H1 (cell line): ENCODE measurements at regions not wholly inside any gene's neighbourhood (a gene's known extent, or its start where the extent isn't known, plus 50 kb on each side); places are given as distances from the start of the nearest gene placed in this dataset.

Experiments
- CTCF ChIA-PET: fragments of 300-600 bp; sonication (Branson Sonifier 250); formaldehyde crosslinking; loops from one replicate; lab custom pipeline; 2021; ENCODE audit not compliant: partially characterized antibody; lab: Charles Lee
- POLR2A ChIA-PET: fragments of 300-600 bp; sonication (Branson Sonifier 250); formaldehyde crosslinking; loops from one replicate; lab custom pipeline; 2021; ENCODE audit warnings: inconsistent platforms; ENCODE audit not compliant: partially characterized antibody; lab: Charles Lee
- DNase-seq, 2 experiments: peaks; one replicate each; pipeline versions ENCODE4 v3.0.0 to v3.0.0-alpha.2; 2010 to 2022; ENCODE audit warnings: low spot score in 2 of 2, low read depth in 1 of 2, mixed read lengths in 1 of 2
- FAIRE-seq: peaks from 2 replicates; lab custom pipeline; 2011; peaks lifted over from hg19 to GRCh38; lab: Jason Lieb, UNC
- H2AFZ ChIP-seq: 2 replicates; pipeline ENCODE4 v1.8.1; 2012; ENCODE audit warnings: low read length, inconsistent platforms
- H2AK5ac ChIP-seq: 2 replicates; pipeline ENCODE4 v1.6.1; 2013; ENCODE audit warnings: low read depth, low read length
- H2BK120ac ChIP-seq: replicated peaks from 2 replicates; pipeline ENCODE3; 2013; ENCODE audit warnings: low read depth, low read length, inconsistent platforms
- H2BK12ac ChIP-seq: 2 replicates; pipeline ENCODE4 v1.6.1; 2013; ENCODE audit warnings: low read depth, low read length
- H2BK15ac ChIP-seq: 2 replicates; pipeline ENCODE4 v1.6.1; 2013; ENCODE audit warnings: low read length
- H2BK20ac ChIP-seq: 2 replicates; pipeline ENCODE4 v1.6.1; 2013; ENCODE audit warnings: low read length
- H2BK5ac ChIP-seq: 2 replicates; pipeline ENCODE4 v1.6.1; 2013; ENCODE audit warnings: low read depth, low read length
- H3K14ac ChIP-seq: 2 replicates; pipeline ENCODE4 v1.6.1; 2013; ENCODE audit warnings: inconsistent platforms; ENCODE audit not compliant: insufficient read length
- H3K18ac ChIP-seq: 2 replicates; pipeline ENCODE4 v1.6.1; 2013; ENCODE audit warnings: low read length; ENCODE audit errors: extremely low read depth
- H3K23ac ChIP-seq: 2 replicates; pipeline ENCODE4 v1.6.1; 2013; ENCODE audit warnings: inconsistent platforms; ENCODE audit not compliant: insufficient read length
- H3K23me2 ChIP-seq: 2 replicates; pipeline ENCODE4 v1.6.1; 2013; ENCODE audit warnings: low read depth, low read length
- H3K27ac ChIP-seq: 2 replicates; pipeline ENCODE4 v1.6.1; 2011; ENCODE audit warnings: low read depth, low read length, inconsistent platforms
- H3K27me3 ChIP-seq, 4 experiments: replicated peaks in 1 of 4; 1 replicate in 1 of 4; 2 replicates in 3 of 4; pipeline versions ENCODE4 v1.6.1 to v1.8.1; 2011 to 2013; ENCODE audit warnings: low read length in 3 of 4, mild to moderate bottlenecking in 3 of 4, inconsistent platforms in 2 of 4, mixed read lengths in 2 of 4, moderate library complexity in 1 of 4; ENCODE audit not compliant: control insufficient read depth in 3 of 4, insufficient read depth in 3 of 4; ENCODE audit errors: extremely low read depth in 1 of 4
- H3K36me3 ChIP-seq, 4 experiments: 2 replicates each; pipeline versions ENCODE4 v1.6.1 to v1.8.1; 2011 to 2013; ENCODE audit warnings: mild to moderate bottlenecking in 4 of 4, low read length in 3 of 4, moderate library complexity in 2 of 4, control low read depth in 1 of 4, inconsistent platforms in 1 of 4; ENCODE audit not compliant: insufficient read depth in 4 of 4, control insufficient read depth in 2 of 4
- H3K4ac ChIP-seq: replicated peaks from 2 replicates; pipeline ENCODE3; 2013; ENCODE audit warnings: low read length, low read depth, mixed read lengths, inconsistent platforms; ENCODE audit not compliant: insufficient read length
- H3K4me1 ChIP-seq, 4 experiments: replicated peaks in 1 of 4; 1 replicate in 1 of 4; 2 replicates in 3 of 4; pipeline versions ENCODE4 v1.6.1 to v1.8.1; 2011 to 2013; ENCODE audit warnings: low read length in 3 of 4, inconsistent platforms in 2 of 4, mixed read lengths in 1 of 4; ENCODE audit not compliant: insufficient read depth in 4 of 4, control insufficient read depth in 3 of 4
- H3K4me2 ChIP-seq, 2 experiments: 2 replicates each; pipeline versions ENCODE4 v1.6.1 to v1.8.1; 2011 to 2013; ENCODE audit warnings: low read depth in 2 of 2, low read length in 2 of 2, control low read depth in 1 of 2, inconsistent platforms in 1 of 2, mild to moderate bottlenecking in 1 of 2; ENCODE audit not compliant: insufficient read depth in 1 of 2
- H3K4me3 ChIP-seq, 4 experiments: fragments of 200-600, 300-600 bp in 1 of 4; sonication (generic), shearing (Covaris generic), sonication (Bioruptor Twin) in 1 of 4; 2 replicates each; pipeline versions ENCODE4 v1.5.1 to v1.8.1; 2011 to 2016; ENCODE audit warnings: low read length in 4 of 4, low read depth in 3 of 4, control low read depth in 2 of 4, inconsistent platforms in 2 of 4, mild to moderate bottlenecking in 2 of 4, mixed read lengths in 1 of 4, moderate library complexity in 1 of 4; ENCODE audit not compliant: insufficient read depth in 2 of 4; ENCODE audit errors: extremely low read depth in 1 of 4
- H3K56ac ChIP-seq: replicated peaks from 2 replicates; pipeline ENCODE3; 2013; ENCODE audit warnings: low read depth, mild to moderate bottlenecking, mixed read lengths, low read length, inconsistent platforms; ENCODE audit not compliant: insufficient read length
- H3K79me1 ChIP-seq: 2 replicates; pipeline ENCODE4 v1.6.1; 2013; ENCODE audit warnings: low read depth, low read length, control low read depth
- H3K79me2 ChIP-seq, 2 experiments: 2 replicates each; pipeline versions ENCODE4 v1.6.1 to v1.8.1; 2012 to 2013; ENCODE audit warnings: low read length in 2 of 2, mild to moderate bottlenecking in 2 of 2, inconsistent platforms in 1 of 2; ENCODE audit not compliant: insufficient read depth in 2 of 2, control insufficient read depth in 1 of 2
- H3K9ac ChIP-seq, 4 experiments: replicated peaks in 1 of 4; 1 replicate in 1 of 4; 2 replicates in 3 of 4; pipeline versions ENCODE4 v1.6.1 to v1.8.1; 2011 to 2013; ENCODE audit warnings: low read depth in 3 of 4, low read length in 3 of 4, control low read depth in 2 of 4, mild to moderate bottlenecking in 2 of 4, moderate library complexity in 2 of 4, inconsistent platforms in 1 of 4; ENCODE audit errors: extremely low read depth in 1 of 4
- H3K9me3 ChIP-seq, 2 experiments: 2 replicates each; pipeline versions ENCODE4 v1.6.1 to v1.8.1; 2012 to 2013; ENCODE audit warnings: mild to moderate bottlenecking in 2 of 2, moderate library complexity in 2 of 2, control low read depth in 1 of 2, inconsistent platforms in 1 of 2, low read depth in 1 of 2, low read length in 1 of 2, mixed read lengths in 1 of 2; ENCODE audit not compliant: insufficient read depth in 2 of 2
- H4K20me1 ChIP-seq, 2 experiments: replicated peaks in 1 of 2; 2 replicates each; pipeline versions ENCODE3 to v1.8.1; 2011 to 2013; ENCODE audit warnings: inconsistent platforms in 2 of 2, low read length in 2 of 2, mild to moderate bottlenecking in 1 of 2; ENCODE audit not compliant: insufficient read depth in 2 of 2, control insufficient read depth in 1 of 2
- H4K5ac ChIP-seq: 2 replicates; pipeline ENCODE4 v1.6.1; 2013; ENCODE audit warnings: low read length, low read depth, mixed read lengths, inconsistent platforms; ENCODE audit not compliant: insufficient read length
- H4K8ac ChIP-seq: 2 replicates; pipeline ENCODE4 v1.8.0; 2013; ENCODE audit warnings: mild to moderate bottlenecking, moderate library complexity, low read length, inconsistent platforms; ENCODE audit not compliant: insufficient read depth; ENCODE audit errors: extremely low read depth
- H4K91ac ChIP-seq: replicated peaks from 2 replicates; pipeline ENCODE3; 2013; ENCODE audit warnings: low read length, mixed read lengths, inconsistent platforms; ENCODE audit not compliant: insufficient read length
- ATF2 ChIP-seq: IDR thresholded peaks from 2 replicates; pipeline ENCODE4 v1.6.1; 2012; ENCODE audit warnings: low read length, inconsistent platforms
- E2F6 ChIP-seq: IDR thresholded peaks from 2 replicates; pipeline ENCODE4 v1.6.1; 2012; ENCODE audit warnings: inconsistent platforms
- EP300 ChIP-seq, 2 experiments: IDR thresholded peaks; 1 replicate in 1 of 2; 2 replicates in 1 of 2; pipeline ENCODE4 v1.6.1; 2011 to 2012; ENCODE audit warnings: low read depth in 2 of 2, low read length in 2 of 2, mild to moderate bottlenecking in 2 of 2, borderline replicate concordance in 1 of 2, inconsistent platforms in 1 of 2, moderate library complexity in 1 of 2
- GTF2F1 ChIP-seq: IDR thresholded peaks from 2 replicates; pipeline ENCODE4 v1.6.1; 2012; ENCODE audit warnings: low read depth, low read length, improper control_type of control experiment, borderline replicate concordance
- KDM4A ChIP-seq: IDR thresholded peaks from one replicate; pipeline ENCODE4 v1.7.1; 2012; ENCODE audit warnings: low read depth, mild to moderate bottlenecking, moderate library complexity, low read length, inconsistent platforms; ENCODE audit not compliant: severe bottlenecking
- POLR2AphosphoS5 ChIP-seq: IDR thresholded peaks from 2 replicates; pipeline ENCODE4 v1.6.1; 2011; ENCODE audit warnings: low read depth, low read length
- RXRA ChIP-seq: IDR thresholded peaks from 2 replicates; pipeline ENCODE4 v1.6.1; 2011; ENCODE audit warnings: low read depth, mild to moderate bottlenecking, low read length, moderate library complexity; ENCODE audit not compliant: insufficient read depth
- SAP30 ChIP-seq: fragments of 300-600 bp; sonication (generic); IDR thresholded peaks from 2 replicates; pipeline ENCODE4 v1.7.1; 2012; ENCODE audit warnings: low read length, moderate library complexity, mild to moderate bottlenecking, inconsistent platforms; ENCODE audit not compliant: insufficient read depth, insufficient replicate concordance
- SIRT6 ChIP-seq: IDR thresholded peaks from one replicate; pipeline ENCODE4 v1.7.1; 2012; ENCODE audit warnings: low read length, inconsistent platforms
- SRF ChIP-seq: IDR thresholded peaks from 2 replicates; pipeline ENCODE4 v1.6.1; 2011; ENCODE audit warnings: mild to moderate bottlenecking, low read depth, low read length, moderate library complexity
- WGBS, 2 experiments: shearing (Covaris generic) in 1 of 2; methylation state at CpG; one replicate each; pipeline versions ENCODE4 v1.1.6 to v1.1.7; 2013 to 2015; ENCODE audit warnings: low lambda C conversion rate in 2 of 2, mixed read lengths in 2 of 2, inconsistent platforms in 1 of 2, low coverage in 1 of 2, missing lambda C conversion rate in 1 of 2; ENCODE audit not compliant: insufficient replicate concordance in 2 of 2, insufficient coverage in 1 of 2, insufficient read length in 1 of 2; ENCODE audit errors: extremely low coverage in 1 of 2, missing lambda C conversion rate in 1 of 2; 5-methylcytosine and 5-hydroxymethylcytosine counted together

- H3K23ac ChIP-seq = no peak overlapping the region
- no peak overlapping the region for H3K56ac ChIP-seq
- no peaks in the 10 kb centered on the region for H4K20me1 ChIP-seq
- no peak overlapping the region for H4K8ac ChIP-seq
- H3K4me3 ChIP-seq = no peak overlapping the region
- H3K23me2 ChIP-seq = no peaks in the 10 kb centered on the region
- no peaks in the 10 kb centered on the region for H3K27me3 ChIP-seq
- H3K27ac ChIP-seq = no peak overlapping the region
- no peak overlapping the region for H4K91ac ChIP-seq
- no peaks in the 10 kb centered on the region for H3K79me2 ChIP-seq
- no peak overlapping the region for H2BK120ac ChIP-seq
- no peak overlapping the region for H2BK12ac ChIP-seq
- H2BK15ac ChIP-seq = no peak overlapping the region
- H3K18ac ChIP-seq = no peak overlapping the region
- WGBS, 2 experiments = 91% methylated on average over 3 of the region's 3 CpGs; no CpG with 5 or more reads in 1 of the 2 experiments
- no peak overlapping the region for H2BK5ac ChIP-seq
- H4K5ac ChIP-seq = no peak overlapping the region
- no peak overlapping the region for H3K4ac ChIP-seq
- H2AFZ ChIP-seq = no peak overlapping the region
- no peak overlapping the region for H3K4me2 ChIP-seq
- no peak overlapping the region for H3K14ac ChIP-seq
- no peaks in the 10 kb centered on the region for H3K36me3 ChIP-seq
- H3K4me1 ChIP-seq = no peaks in the 10 kb centered on the region
- no peaks in the 10 kb centered on the region for H3K9me3 ChIP-seq
- ChIA-PET CTCF (no interaction called here), POLR2A (no interaction called here)
- H3K79me1 ChIP-seq = no peaks in the 10 kb centered on the region
- no peak overlapping the region for H3K9ac ChIP-seq
- H2BK20ac ChIP-seq = no peak overlapping the region
- H2AK5ac ChIP-seq = no peak overlapping the region
- FAIRE-seq (no peak), DNase-seq (no peak)
- TF ChIP-seq EP300 (IDR thresholded peaks at IDR 0.05; ENCODE audit: borderline replicate concordance in 1 of 2, low read depth in 2 of 2, low read length in 2 of 2) = no peak
- TF ChIP-seq SAP30 = no peak
- no peak for TF ChIP-seq KDM4A
- no peak for TF ChIP-seq SRF
- TF ChIP-seq E2F6 = no peak
- no peak for TF ChIP-seq ATF2
- TF ChIP-seq SIRT6 = no peak
- no peak for TF ChIP-seq GTF2F1
- no peak for TF ChIP-seq RXRA
- TF ChIP-seq POLR2AphosphoS5 = no peak
These were observed 466.9 kb downstream of the BCAT1 start for GRCh38 chr12:24482044-24482443.
